Right cardiac atrium (tissue), 5 donors: ENCODE measurements at regions not wholly inside any gene's neighbourhood (a gene's known extent, or its start where the extent isn't known, plus 50 kb on each side); places are given as distances from the start of the nearest gene placed in this dataset.
"Not testable (repeated sequence)": the region's sequence is repeated elsewhere in the genome, so short reads cannot be mapped to it uniquely, and the experiment has no call there.

Experiments
- ATAC-seq, 2 donors: fragments of 200-7000 bp; cut with Tn5 transposase; one replicate each; pipeline versions ENCODE4 v1.8.0 to v1.9.1; 2020; ENCODE audit warnings: moderate library complexity in 2 of 2, mild to moderate bottlenecking in 1 of 2
- DNase-seq, 3 donors: peaks; one replicate each; pipeline ENCODE4 v3.0.0-alpha.2; 2020
- H3K27ac ChIP-seq: one replicate; pipeline ENCODE4 v1.5.1; 2013; ENCODE audit warnings: mild to moderate bottlenecking, low read length, control low read depth, moderate library complexity
- H3K27me3 ChIP-seq: one replicate; pipeline ENCODE4 v1.6.1; 2013; ENCODE audit not compliant: control insufficient read depth, insufficient read depth
- H3K4me1 ChIP-seq: one replicate; pipeline ENCODE4 v1.6.1; 2013; ENCODE audit warnings: low read length; ENCODE audit not compliant: control insufficient read depth, insufficient read depth
- H3K4me3 ChIP-seq: one replicate; pipeline ENCODE4 v1.5.1; 2013; ENCODE audit warnings: low read length, control low read depth
- H3K9me3 ChIP-seq: one replicate; pipeline ENCODE4 v1.6.1; 2013; ENCODE audit warnings: low read length; ENCODE audit not compliant: control insufficient read depth
- WGBS: extraction: QIAGEN DNeasy Blood & Tissue Kit; methylation state at CpG from one replicate; pipeline ENCODE4 v1.1.7; 2013; 5-methylcytosine and 5-hydroxymethylcytosine counted together
- intact Hi-C, 4 donors: fragments of 100-400 bp; cut with DNase I; formaldehyde crosslinking; loops; one replicate each; pipeline versions ENCODE4 v1.11.0 to v1.14.0; 2022 to 2023
- donor health status: healthy with polysubstance abuse.
- donor health status: DM: no; HTN: yes; CAD: no.
- donor health status: DM: no; HTN: no; CAD: no.
- donor health status: DM: no; HTN: yes; CAD: no; lungs with severe emphysema.
- donor health status: DM: yes; HTN: yes; CAD: no.

GRCh38 chr5:115751176-115751575, 65.3 kb downstream of the CDO1 start:
- DNase-seq (no peak), ATAC-seq (no peak)
- no peaks in the 10 kb centered on the region for H3K27me3 ChIP-seq
- no peak overlapping the region for H3K27ac ChIP-seq
- 62% methylated on average over 2 of the region's 2 CpGs for WGBS
- H3K9me3 ChIP-seq: no peaks in the 10 kb centered on the region
- intact Hi-C loops: no loop called here
- H3K4me3 ChIP-seq: no peak overlapping the region
- no peaks in the 10 kb centered on the region for H3K4me1 ChIP-seq

DNA sequence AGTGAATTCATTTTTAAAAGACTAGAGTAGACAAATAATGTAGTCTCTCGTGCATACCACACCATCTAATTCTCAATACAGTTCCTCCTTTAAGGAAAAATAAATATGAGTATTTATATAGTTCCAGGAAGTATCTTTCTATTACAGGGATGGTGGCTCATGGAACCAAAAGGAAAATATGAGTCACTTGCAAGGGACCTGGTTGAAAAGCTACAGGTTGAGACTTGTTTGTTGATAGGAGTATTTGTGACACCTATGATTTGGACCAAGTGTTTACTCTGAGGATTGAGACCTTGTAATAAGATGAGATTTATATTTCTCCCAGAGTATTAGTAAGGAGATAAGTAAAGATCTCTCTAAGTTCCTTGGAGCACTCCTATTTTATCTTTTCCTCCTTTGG, 67.4 kb downstream of the CDO1 start:
- no peaks in the 10 kb centered on the region for H3K27me3 ChIP-seq
- intact Hi-C loops: no loop called here
- H3K4me1 ChIP-seq: no peaks in the 10 kb centered on the region
- H3K9me3 ChIP-seq: no peaks in the 10 kb centered on the region
- 30% methylated on average over 1 of the region's 1 CpG for WGBS
- no peak overlapping the region for H3K27ac ChIP-seq
- ATAC-seq: no peak
- no peak overlapping the region for H3K4me3 ChIP-seq
- DNase-seq: no peak

GRCh38 chr5:115739245-115739644, 77.2 kb downstream of the CDO1 start:
- H3K9me3 ChIP-seq, DNase-seq, H3K27ac ChIP-seq, H3K4me3 ChIP-seq, H3K27me3 ChIP-seq, intact Hi-C loops, ATAC-seq, H3K4me1 ChIP-seq: not testable (repeated sequence)
- 87% methylated on average over 6 of the region's 6 CpGs for WGBS

DNA sequence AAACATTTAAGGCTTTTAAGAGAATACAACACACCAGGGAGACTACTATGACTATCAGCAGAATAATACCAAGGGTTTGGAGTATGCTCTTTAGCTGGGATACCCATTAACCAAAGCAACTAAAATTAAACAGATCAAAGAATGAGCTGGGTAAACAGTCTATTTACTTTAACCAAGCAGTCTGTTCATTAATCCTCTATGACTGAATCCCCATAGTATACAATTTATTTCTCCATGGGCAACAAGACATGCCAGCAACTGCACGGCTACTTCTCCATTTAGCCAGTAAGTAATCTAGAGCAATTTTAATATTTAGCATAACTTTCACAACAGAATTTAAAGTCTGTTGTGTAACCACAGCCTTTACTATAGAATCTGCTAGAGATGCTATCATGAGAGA, 77.6 kb downstream of the CDO1 start:
- WGBS: 97% methylated on average over 1 of the region's 1 CpG
- no peak for DNase-seq
- no peaks in the 10 kb centered on the region for H3K27me3 ChIP-seq
- intact Hi-C loops: no loop called here
- no peak for ATAC-seq
- H3K4me3 ChIP-seq: no peak overlapping the region
- H3K4me1 ChIP-seq: no peaks in the 10 kb centered on the region
- no peak overlapping the region for H3K27ac ChIP-seq
- H3K9me3 ChIP-seq: no peaks in the 10 kb centered on the region

- Histone ChIP-seq H3K9me3 (no peaks in the 10 kb centered on the region), H3K27me3 (no peaks in the 10 kb centered on the region), H3K4me3 (no peak overlapping the region), H3K27ac (no peak overlapping the region), H3K4me1 (no peaks in the 10 kb centered on the region)
- 98% methylated on average over 1 of the region's 1 CpG for WGBS
- intact Hi-C loops: no loop called here
- DNase-seq (no peak), ATAC-seq (no peak)
Observed at GRCh38 chr5:115737452-115737851, 79.0 kb downstream of the CDO1 start.

- Histone ChIP-seq H3K9me3 (no peaks in the 10 kb centered on the region), H3K4me1 (no peaks in the 10 kb centered on the region), H3K27ac (no peak overlapping the region), H3K27me3 (no peaks in the 10 kb centered on the region), H3K4me3 (no peak overlapping the region)
- intact Hi-C loops: no loop called here
- ATAC-seq: no peak
- WGBS: 88% methylated on average over 1 of the region's 1 CpG
- no peak for DNase-seq
Observed at GRCh38 chr5:115736690-115737005, 79.8 kb downstream of the CDO1 start.

DNA sequence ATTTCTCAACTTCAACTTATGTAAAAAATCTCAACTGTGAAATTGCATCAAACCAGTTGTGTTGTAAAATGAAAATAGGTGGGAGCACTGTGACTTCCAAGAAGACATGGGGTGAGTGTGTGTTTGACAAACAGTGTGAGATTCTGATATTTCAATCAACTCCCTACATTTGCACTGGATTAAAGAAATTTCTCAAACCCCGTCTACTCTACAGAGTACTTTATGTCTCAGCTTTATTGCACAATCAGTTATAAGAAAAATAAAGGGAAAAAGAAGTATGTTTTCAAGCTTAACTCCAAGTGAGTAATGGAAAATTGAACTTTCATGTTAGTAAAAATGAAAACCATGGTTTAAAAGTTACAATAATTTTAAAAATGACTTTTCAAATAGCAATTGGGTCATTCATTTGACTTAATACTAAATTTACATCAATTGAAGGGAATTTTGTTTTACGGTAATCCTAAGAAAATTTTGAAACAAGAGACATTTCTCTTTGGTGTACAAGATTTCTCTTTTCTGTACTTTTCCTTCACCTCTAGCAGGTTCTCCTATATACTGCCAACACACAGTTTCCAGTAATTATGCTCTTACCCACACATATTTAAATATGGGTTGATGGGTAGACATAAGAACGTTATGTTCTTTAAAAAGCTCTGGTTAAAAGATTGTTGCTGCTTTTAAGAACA, 80.3 kb downstream of the CDO1 start:
- 68% methylated on average over 3 of the region's 3 CpGs for WGBS
- intact Hi-C loops: no loop called here
- H3K9me3 ChIP-seq: no peaks in the 10 kb centered on the region
- ATAC-seq: peak in 1 of 2 donors; percentile 64
- H3K4me1 ChIP-seq: no peaks in the 10 kb centered on the region
- no peak overlapping the region for H3K27ac ChIP-seq
- no peak for DNase-seq
- no peaks in the 10 kb centered on the region for H3K27me3 ChIP-seq
- H3K4me3 ChIP-seq: no peak overlapping the region

GRCh38 chr5:115735108-115735998, 81.1 kb downstream of the CDO1 start:
- intact Hi-C loops: no loop called here
- Histone ChIP-seq H3K9me3 (no peaks in the 10 kb centered on the region), H3K27ac (peak overlapping the region; percentile 50), H3K4me3 (no peak overlapping the region), H3K27me3 (no peaks in the 10 kb centered on the region), H3K4me1 (no peaks in the 10 kb centered on the region)
- ATAC-seq (peak; percentile 41 to 78), DNase-seq (peak in 1 of 3 donors; percentile 65)
- WGBS: 42% methylated on average over 7 of the region's 7 CpGs

DNA sequence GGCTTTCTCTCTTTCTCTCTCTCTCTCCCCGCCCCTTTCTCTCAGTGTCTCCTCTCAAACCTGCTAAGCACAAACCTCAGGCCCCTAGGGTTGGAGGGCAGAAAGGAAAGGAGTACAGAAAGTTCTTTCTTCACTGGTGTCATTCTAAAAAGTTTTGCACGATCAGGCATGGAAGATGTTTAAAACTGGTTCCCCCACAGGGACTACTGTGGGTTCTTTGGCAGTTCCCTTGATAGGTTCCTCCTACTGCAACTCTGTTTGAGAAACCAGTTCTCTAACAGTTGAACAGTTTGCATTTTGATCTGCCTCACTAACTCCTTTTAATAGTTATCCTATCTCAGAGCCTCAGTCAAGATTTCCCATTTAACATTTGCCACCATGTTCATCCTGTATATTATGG, 82.9 kb downstream of the CDO1 start:
- DNase-seq (no peak), ATAC-seq (no peak)
- Histone ChIP-seq H3K27ac (no peak overlapping the region), H3K27me3 (no peaks in the 10 kb centered on the region), H3K4me1 (no peaks in the 10 kb centered on the region), H3K9me3 (no peaks in the 10 kb centered on the region), H3K4me3 (no peak overlapping the region)
- intact Hi-C loops: no loop called here
- 72% methylated on average over 2 of the region's 2 CpGs for WGBS

DNA sequence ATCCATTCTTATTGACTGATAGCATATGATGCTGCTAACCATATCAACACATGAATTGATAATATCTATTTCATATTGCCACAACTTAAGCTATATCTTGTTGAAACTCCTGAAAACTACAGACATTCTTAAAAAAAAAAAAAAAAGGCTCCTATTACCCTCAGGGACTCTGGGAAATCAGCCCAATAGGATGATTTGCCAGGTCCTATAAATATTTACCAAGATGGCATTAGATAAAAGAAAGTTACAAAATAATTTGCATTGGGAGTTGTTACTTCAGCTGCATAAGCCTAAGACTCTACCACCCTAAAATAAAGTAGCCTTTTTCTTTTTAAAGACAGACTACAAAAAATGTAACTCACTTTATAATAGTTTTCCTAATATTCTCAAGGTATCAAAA, 84.4 kb downstream of the CDO1 start:
- no peaks in the 10 kb centered on the region for H3K4me1 ChIP-seq
- H3K27ac ChIP-seq: no peak overlapping the region
- no peaks in the 10 kb centered on the region for H3K9me3 ChIP-seq
- no peak overlapping the region for H3K4me3 ChIP-seq
- intact Hi-C loops: no loop called here
- no peak for DNase-seq
- H3K27me3 ChIP-seq: no peaks in the 10 kb centered on the region
- ATAC-seq: no peak

DNA sequence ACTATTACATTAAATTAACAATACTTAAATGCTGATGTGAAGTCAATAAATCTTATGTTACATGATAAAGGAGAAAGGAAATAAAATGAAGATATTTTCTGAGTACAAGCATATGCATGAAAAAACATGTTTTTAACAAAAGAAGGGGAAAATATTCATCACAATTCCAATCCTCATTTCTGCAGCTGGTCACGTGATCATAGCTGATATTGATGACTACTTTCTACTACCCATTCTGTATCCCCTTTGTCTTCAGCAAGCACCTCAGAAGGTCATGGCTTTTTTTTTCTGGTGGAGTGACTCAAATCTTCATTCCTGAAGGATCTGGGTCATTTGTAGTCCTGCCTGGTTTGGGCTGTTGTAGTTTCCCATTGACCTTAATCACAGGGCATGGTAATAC, 90.9 kb downstream of the CDO1 start:
- Histone ChIP-seq H3K27me3 (no peaks in the 10 kb centered on the region), H3K9me3 (no peaks in the 10 kb centered on the region), H3K4me3 (no peak overlapping the region), H3K4me1 (no peaks in the 10 kb centered on the region), H3K27ac (no peak overlapping the region)
- intact Hi-C loops: no loop called here
- 87% methylated on average over 1 of the region's 1 CpG for WGBS
- ATAC-seq: no peak
- DNase-seq: no peak
